Liver (tissue), 8 donors: ENCODE measurements at regions not wholly inside any gene's neighbourhood (a gene's known extent, or its start where the extent isn't known, plus 50 kb on each side); places are given as distances from the start of the nearest gene placed in this dataset.

Experiments
- DNase-seq: peaks from one replicate; pipeline ENCODE4 v3.0.0-alpha.2; 2017; ENCODE audit warnings: low spot score
- H3K27ac ChIP-seq, 2 donors: one replicate each; pipeline ENCODE4 v1.7.0; 2013; ENCODE audit warnings: inconsistent platforms in 2 of 2, low read length in 2 of 2, control low read depth in 1 of 2, low read depth in 1 of 2, mild to moderate bottlenecking in 1 of 2
- H3K27me3 ChIP-seq, 4 donors: one replicate each; pipeline versions ENCODE4 v1.6.1 to v1.7.0; 2013; ENCODE audit warnings: low read length in 3 of 4, inconsistent platforms in 1 of 4, mild to moderate bottlenecking in 1 of 4, moderate library complexity in 1 of 4; ENCODE audit not compliant: control insufficient read depth in 4 of 4, insufficient read depth in 4 of 4
- H3K36me3 ChIP-seq, 4 donors: one replicate each; pipeline versions ENCODE4 v1.6.1 to v1.7.0; 2013; ENCODE audit warnings: low read length in 3 of 4, mild to moderate bottlenecking in 3 of 4, low read depth in 1 of 4, moderate library complexity in 1 of 4; ENCODE audit not compliant: control insufficient read depth in 4 of 4, insufficient read depth in 3 of 4
- H3K4me1 ChIP-seq, 4 donors: one replicate each; pipeline versions ENCODE4 v1.6.1 to v1.7.0; 2013; ENCODE audit warnings: low read length in 3 of 4, mild to moderate bottlenecking in 3 of 4, moderate library complexity in 1 of 4; ENCODE audit not compliant: control insufficient read depth in 4 of 4, insufficient read depth in 4 of 4
- H3K4me3 ChIP-seq, 3 donors: one replicate each; pipeline versions ENCODE4 v1.6.1 to v1.7.0; 2013; ENCODE audit warnings: low read length in 3 of 3, control low read depth in 1 of 3, low read depth in 1 of 3, mild to moderate bottlenecking in 1 of 3
- H3K9ac ChIP-seq, 2 donors: one replicate each; pipeline ENCODE4 v1.7.0; 2013; ENCODE audit warnings: low read length in 2 of 2, mild to moderate bottlenecking in 2 of 2, moderate library complexity in 2 of 2, control low read depth in 1 of 2, low read depth in 1 of 2
- H3K9me3 ChIP-seq, 4 donors: one replicate each; pipeline versions ENCODE4 v1.6.1 to v1.7.0; 2013; ENCODE audit warnings: low read length in 3 of 4; ENCODE audit not compliant: control insufficient read depth in 4 of 4
- ATF3 ChIP-seq: IDR thresholded peaks from 2 replicates; pipeline ENCODE4 v1.6.1; 2016; ENCODE audit warnings: antibody characterized with exemption
- CTCF ChIP-seq: fragments of 150-350 bp; IDR thresholded peaks from 2 replicates; pipeline ENCODE4 v1.5.1; 2017; ENCODE audit warnings: improper control_type of control experiment, low read depth, low read length; ENCODE audit not compliant: missing input control
- EGR1 ChIP-seq, 2 donors: IDR thresholded peaks; 2 replicates each; pipeline ENCODE4 v1.6.1; 2016 to 2018; ENCODE audit warnings: antibody characterized with exemption in 2 of 2, low read depth in 2 of 2
- FOXA1 ChIP-seq: IDR thresholded peaks from 2 replicates; pipeline ENCODE4 v1.6.1; 2016; ENCODE audit warnings: antibody characterized with exemption
- FOXA2 ChIP-seq: IDR thresholded peaks from 2 replicates; pipeline ENCODE4 v1.6.1; 2016; ENCODE audit warnings: antibody characterized with exemption
- GABPA ChIP-seq, 2 donors: IDR thresholded peaks in 1 of 2; conservative IDR thresholded peaks in 1 of 2; 2 replicates each; pipeline ENCODE4 v1.6.1; 2016; ENCODE audit warnings: antibody characterized with exemption in 2 of 2, mild to moderate bottlenecking in 1 of 2, moderate library complexity in 1 of 2
- HNF4A ChIP-seq, 2 donors: conservative IDR thresholded peaks; 2 replicates each; pipeline ENCODE4 v1.6.1; 2016; ENCODE audit warnings: antibody characterized with exemption in 2 of 2, mild to moderate bottlenecking in 2 of 2
- HNF4G ChIP-seq: IDR thresholded peaks from 2 replicates; pipeline ENCODE4 v1.6.1; 2016; ENCODE audit warnings: antibody characterized with exemption
- JUND ChIP-seq, 2 donors: IDR thresholded peaks; 2 replicates each; pipeline ENCODE4 v1.6.1; 2016; ENCODE audit warnings: antibody characterized with exemption in 2 of 2
- NR2F2 ChIP-seq: IDR thresholded peaks from 2 replicates; pipeline ENCODE4 v1.6.1; 2016; ENCODE audit warnings: antibody characterized with exemption
- RAD21 ChIP-seq, 2 donors: IDR thresholded peaks; 2 replicates each; pipeline ENCODE4 v1.6.1; 2016; ENCODE audit warnings: antibody characterized with exemption in 2 of 2, mild to moderate bottlenecking in 2 of 2
- RXRA ChIP-seq, 2 donors: IDR thresholded peaks; 2 replicates each; pipeline ENCODE4 v1.6.1; 2017 to 2018; ENCODE audit warnings: antibody characterized with exemption in 2 of 2, mild to moderate bottlenecking in 1 of 2
- SP1 ChIP-seq: IDR thresholded peaks from 2 replicates; pipeline ENCODE4 v1.6.1; 2018; ENCODE audit warnings: antibody characterized with exemption, mild to moderate bottlenecking
- TAF1 ChIP-seq: conservative IDR thresholded peaks from 2 replicates; pipeline ENCODE4 v1.6.1; 2016; ENCODE audit warnings: antibody characterized with exemption, mild to moderate bottlenecking
- YY1 ChIP-seq: IDR thresholded peaks from 2 replicates; pipeline ENCODE4 v1.6.1; 2016; ENCODE audit warnings: antibody characterized with exemption, mild to moderate bottlenecking
- WGBS: extraction: QIAGEN DNeasy Blood & Tissue Kit; methylation state at CpG from one replicate; pipeline ENCODE4 v1.1.7; 2013; 5-methylcytosine and 5-hydroxymethylcytosine counted together
- TF ChIP-seq, protein P1 (sequence below): IDR thresholded peaks from 2 replicates; pipeline ENCODE4 v1.6.1; 2016; ENCODE audit warnings: antibody characterized with exemption
- TF ChIP-seq, protein P2 (sequence below): IDR thresholded peaks from 2 replicates; pipeline ENCODE4 v1.6.1; 2016; ENCODE audit warnings: antibody characterized with exemption
- TF ChIP-seq, protein P3 (sequence below): IDR thresholded peaks from 2 replicates; pipeline ENCODE4 v1.6.1; 2016; ENCODE audit warnings: antibody characterized with exemption, mild to moderate bottlenecking
- donor health status: healthy.
- donor health status: healthy.
- donor health status: healthy.
- donor health status: healthy.
- donor health status: healthy.

- no peaks in the 10 kb centered on the region for H3K4me1 ChIP-seq
- H3K36me3 ChIP-seq = no peaks in the 10 kb centered on the region
- H3K4me3 ChIP-seq = no peak overlapping the region
- WGBS = 44% methylated on average over 4 of the region's 4 CpGs
- TF ChIP-seq, protein P1, sequence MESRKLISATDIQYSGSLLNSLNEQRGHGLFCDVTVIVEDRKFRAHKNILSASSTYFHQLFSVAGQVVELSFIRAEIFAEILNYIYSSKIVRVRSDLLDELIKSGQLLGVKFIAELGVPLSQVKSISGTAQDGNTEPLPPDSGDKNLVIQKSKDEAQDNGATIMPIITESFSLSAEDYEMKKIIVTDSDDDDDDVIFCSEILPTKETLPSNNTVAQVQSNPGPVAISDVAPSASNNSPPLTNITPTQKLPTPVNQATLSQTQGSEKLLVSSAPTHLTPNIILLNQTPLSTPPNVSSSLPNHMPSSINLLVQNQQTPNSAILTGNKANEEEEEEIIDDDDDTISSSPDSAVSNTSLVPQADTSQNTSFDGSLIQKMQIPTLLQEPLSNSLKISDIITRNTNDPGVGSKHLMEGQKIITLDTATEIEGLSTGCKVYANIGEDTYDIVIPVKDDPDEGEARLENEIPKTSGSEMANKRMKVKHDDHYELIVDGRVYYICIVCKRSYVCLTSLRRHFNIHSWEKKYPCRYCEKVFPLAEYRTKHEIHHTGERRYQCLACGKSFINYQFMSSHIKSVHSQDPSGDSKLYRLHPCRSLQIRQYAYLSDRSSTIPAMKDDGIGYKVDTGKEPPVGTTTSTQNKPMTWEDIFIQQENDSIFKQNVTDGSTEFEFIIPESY = no peak
- TF ChIP-seq JUND (IDR thresholded peaks at IDR 0.05) = no peak
- TF ChIP-seq, protein P2, sequence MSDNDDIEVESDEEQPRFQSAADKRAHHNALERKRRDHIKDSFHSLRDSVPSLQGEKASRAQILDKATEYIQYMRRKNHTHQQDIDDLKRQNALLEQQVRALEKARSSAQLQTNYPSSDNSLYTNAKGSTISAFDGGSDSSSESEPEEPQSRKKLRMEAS = no peak
- no peak for TF ChIP-seq CTCF
- no peak for TF ChIP-seq RAD21 (IDR thresholded peaks at IDR 0.05)
- TF ChIP-seq HNF4A (conservative IDR thresholded peaks at IDR 0.05) = no peak
- no peak for TF ChIP-seq EGR1 (IDR thresholded peaks at IDR 0.05; ENCODE audit: low read depth in 2 of 2)
- TF ChIP-seq YY1 = no peak
- no peak for TF ChIP-seq TAF1
- TF ChIP-seq HNF4G = no peak
- TF ChIP-seq FOXA2 = no peak
- TF ChIP-seq SP1 = no peak
- no peak for TF ChIP-seq ATF3
- no peak for TF ChIP-seq FOXA1
- TF ChIP-seq RXRA (IDR thresholded peaks at IDR 0.05) = no peak
- TF ChIP-seq, protein P3, sequence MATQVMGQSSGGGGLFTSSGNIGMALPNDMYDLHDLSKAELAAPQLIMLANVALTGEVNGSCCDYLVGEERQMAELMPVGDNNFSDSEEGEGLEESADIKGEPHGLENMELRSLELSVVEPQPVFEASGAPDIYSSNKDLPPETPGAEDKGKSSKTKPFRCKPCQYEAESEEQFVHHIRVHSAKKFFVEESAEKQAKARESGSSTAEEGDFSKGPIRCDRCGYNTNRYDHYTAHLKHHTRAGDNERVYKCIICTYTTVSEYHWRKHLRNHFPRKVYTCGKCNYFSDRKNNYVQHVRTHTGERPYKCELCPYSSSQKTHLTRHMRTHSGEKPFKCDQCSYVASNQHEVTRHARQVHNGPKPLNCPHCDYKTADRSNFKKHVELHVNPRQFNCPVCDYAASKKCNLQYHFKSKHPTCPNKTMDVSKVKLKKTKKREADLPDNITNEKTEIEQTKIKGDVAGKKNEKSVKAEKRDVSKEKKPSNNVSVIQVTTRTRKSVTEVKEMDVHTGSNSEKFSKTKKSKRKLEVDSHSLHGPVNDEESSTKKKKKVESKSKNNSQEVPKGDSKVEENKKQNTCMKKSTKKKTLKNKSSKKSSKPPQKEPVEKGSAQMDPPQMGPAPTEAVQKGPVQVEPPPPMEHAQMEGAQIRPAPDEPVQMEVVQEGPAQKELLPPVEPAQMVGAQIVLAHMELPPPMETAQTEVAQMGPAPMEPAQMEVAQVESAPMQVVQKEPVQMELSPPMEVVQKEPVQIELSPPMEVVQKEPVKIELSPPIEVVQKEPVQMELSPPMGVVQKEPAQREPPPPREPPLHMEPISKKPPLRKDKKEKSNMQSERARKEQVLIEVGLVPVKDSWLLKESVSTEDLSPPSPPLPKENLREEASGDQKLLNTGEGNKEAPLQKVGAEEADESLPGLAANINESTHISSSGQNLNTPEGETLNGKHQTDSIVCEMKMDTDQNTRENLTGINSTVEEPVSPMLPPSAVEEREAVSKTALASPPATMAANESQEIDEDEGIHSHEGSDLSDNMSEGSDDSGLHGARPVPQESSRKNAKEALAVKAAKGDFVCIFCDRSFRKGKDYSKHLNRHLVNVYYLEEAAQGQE = no peak
- TF ChIP-seq GABPA (IDR thresholded peaks at IDR 0.05 in 1 of 2, conservative IDR thresholded peaks at IDR 0.05 in 1 of 2) = no peak
- TF ChIP-seq NR2F2 = no peak
- no peak overlapping the region for H3K9ac ChIP-seq
- H3K27ac ChIP-seq = no peak overlapping the region
- no peak for DNase-seq
- no peaks in the 10 kb centered on the region for H3K9me3 ChIP-seq
- no peaks in the 10 kb centered on the region for H3K27me3 ChIP-seq
Measured at GRCh38 chr2:220936641-220937197, 635.4 kb downstream of the EPHA4 start.
